ENCODE measurements at regions not wholly inside any gene's neighbourhood (a gene's known extent, or its start where the extent isn't known, plus 50 kb on each side); places are given as distances from the start of the nearest gene placed in this dataset.
A peak's percentile ranks its signal among the peaks of the same experiment; 100 is the strongest.

- no peak for DNase-seq (ENCODE audit: low read depth, low spot score)
- Histone ChIP-seq H3K4me3 (ENCODE audit: low read depth, low read length) (no peak overlapping the region), H3K27ac (ENCODE audit: low read depth, low read length) (peak overlapping the region; percentile 13), H3K27me3 (ENCODE audit: control insufficient read depth, insufficient read depth, low read length) (no peaks in the 10 kb centered on the region), H3K9me3 (ENCODE audit: control insufficient read depth, insufficient read depth, low read length) (no peaks in the 10 kb centered on the region)
- CTCF ChIA-PET, result interaction anchor here (0.5 kb wide), 1 partner anchor 9 kb away, joined by 3 read pairs; no protein-coding TSS in a partner anchor
- TF ChIP-seq, protein P1, sequence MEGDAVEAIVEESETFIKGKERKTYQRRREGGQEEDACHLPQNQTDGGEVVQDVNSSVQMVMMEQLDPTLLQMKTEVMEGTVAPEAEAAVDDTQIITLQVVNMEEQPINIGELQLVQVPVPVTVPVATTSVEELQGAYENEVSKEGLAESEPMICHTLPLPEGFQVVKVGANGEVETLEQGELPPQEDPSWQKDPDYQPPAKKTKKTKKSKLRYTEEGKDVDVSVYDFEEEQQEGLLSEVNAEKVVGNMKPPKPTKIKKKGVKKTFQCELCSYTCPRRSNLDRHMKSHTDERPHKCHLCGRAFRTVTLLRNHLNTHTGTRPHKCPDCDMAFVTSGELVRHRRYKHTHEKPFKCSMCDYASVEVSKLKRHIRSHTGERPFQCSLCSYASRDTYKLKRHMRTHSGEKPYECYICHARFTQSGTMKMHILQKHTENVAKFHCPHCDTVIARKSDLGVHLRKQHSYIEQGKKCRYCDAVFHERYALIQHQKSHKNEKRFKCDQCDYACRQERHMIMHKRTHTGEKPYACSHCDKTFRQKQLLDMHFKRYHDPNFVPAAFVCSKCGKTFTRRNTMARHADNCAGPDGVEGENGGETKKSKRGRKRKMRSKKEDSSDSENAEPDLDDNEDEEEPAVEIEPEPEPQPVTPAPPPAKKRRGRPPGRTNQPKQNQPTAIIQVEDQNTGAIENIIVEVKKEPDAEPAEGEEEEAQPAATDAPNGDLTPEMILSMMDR (IDR thresholded peaks at IDR 0.05; ENCODE audit: low read depth, low read length), result no peak
- POLR2A ChIA-PET, result interaction anchor here (0.5 kb wide), 1 partner anchor 30 kb away, joined by 4 read pairs; no protein-coding TSS in a partner anchor
Observed at GRCh38 chr3:23735535-23736326, 70.0 kb upstream of the UBE2E1 start.

- POLR2A ChIA-PET, result no interaction called here
- Histone ChIP-seq H3K27me3 (ENCODE audit: control insufficient read depth, insufficient read depth, low read length) (peaks cover 3% of the 10 kb centered on the region), H3K4me3 (ENCODE audit: low read depth, low read length) (no peak overlapping the region), H3K27ac (ENCODE audit: low read depth, low read length) (no peak overlapping the region), H3K9me3 (ENCODE audit: control insufficient read depth, insufficient read depth, low read length) (no peaks in the 10 kb centered on the region)
- CTCF ChIA-PET, result no interaction called here
- DNase-seq (ENCODE audit: low read depth, low spot score), result no peak
- TF ChIP-seq, protein P1 (IDR thresholded peaks at IDR 0.05; ENCODE audit: low read depth, low read length), result no peak
Observed at GRCh38 chr3:23738944-23739343, 66.8 kb upstream of the UBE2E1 start.

DNA sequence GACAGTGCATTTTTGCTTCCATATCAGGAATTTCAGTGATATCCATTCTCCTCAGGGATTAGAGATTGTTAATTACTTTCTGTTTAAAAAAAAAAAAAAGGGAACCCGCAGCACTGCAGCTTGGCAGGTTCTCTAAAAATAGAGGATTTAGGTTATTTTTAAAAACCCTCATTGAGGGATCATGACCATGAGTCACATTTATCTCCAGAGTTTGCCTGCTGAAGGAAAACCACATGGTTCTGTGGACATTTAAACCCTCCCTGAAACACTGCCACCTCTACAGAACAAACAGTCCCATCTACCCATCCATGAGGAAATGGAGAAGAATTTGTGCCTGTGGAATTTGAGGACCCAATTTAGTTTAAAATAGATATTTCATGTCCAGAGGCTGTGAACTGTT lies 66.2 kb upstream of the UBE2E1 start:
- no peak for DNase-seq (ENCODE audit: low read depth, low spot score)
- CTCF ChIA-PET, result interaction anchor here (0.6 to 0.8 kb wide), 2 partner anchors 22 to 211 kb away, joined by 3 to 4 read pairs; no protein-coding TSS in a partner anchor
- Histone ChIP-seq H3K9me3 (ENCODE audit: control insufficient read depth, insufficient read depth, low read length) (no peaks in the 10 kb centered on the region), H3K27ac (ENCODE audit: low read depth, low read length) (no peak overlapping the region), H3K27me3 (ENCODE audit: control insufficient read depth, insufficient read depth, low read length) (peaks cover 4% of the 10 kb centered on the region), H3K4me3 (ENCODE audit: low read depth, low read length) (no peak overlapping the region)
- TF ChIP-seq, protein P1 (IDR thresholded peaks at IDR 0.05; ENCODE audit: low read depth, low read length), result no peak
- POLR2A ChIA-PET, result interaction anchor here (0.5 to 0.7 kb wide), 2 partner anchors 32 to 39 kb away, joined by 4 to 5 read pairs; no protein-coding TSS in a partner anchor

DNA sequence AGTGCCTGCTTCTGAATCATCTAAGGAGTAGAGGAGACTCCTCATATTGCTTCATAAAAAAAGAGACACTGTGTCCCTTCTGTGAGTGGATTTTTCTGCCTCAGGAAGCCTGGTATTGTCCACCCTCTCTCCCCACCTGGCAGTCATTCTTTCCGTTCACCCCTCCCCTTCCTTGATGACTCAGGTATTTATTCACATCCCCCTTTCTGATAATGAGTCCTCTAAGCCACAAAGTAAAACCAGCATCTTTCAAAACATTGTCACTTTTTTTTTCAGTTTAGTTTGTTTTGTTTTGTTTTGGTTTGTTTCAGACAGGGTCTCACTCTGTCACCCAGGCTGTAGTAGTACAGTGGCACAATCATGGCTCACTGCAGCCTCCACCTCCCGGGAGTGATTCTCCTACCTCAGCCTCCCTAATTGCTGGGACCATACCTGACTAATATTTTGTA lies 65.2 kb upstream of the UBE2E1 start:
- H3K4me3 ChIP-seq (ENCODE audit: low read depth, low read length), result no peak overlapping the region
- DNase-seq (ENCODE audit: low read depth, low spot score), result no peak
- ChIA-PET POLR2A (no interaction called here), CTCF (interaction anchor here (0.8 kb wide), 1 partner anchor 21 kb away, joined by 3 read pairs; no protein-coding TSS in a partner anchor)
- H3K27me3 ChIP-seq (ENCODE audit: control insufficient read depth, insufficient read depth, low read length), result peaks cover 4% of the 10 kb centered on the region
- TF ChIP-seq, protein P1 (IDR thresholded peaks at IDR 0.05; ENCODE audit: low read depth, low read length), result no peak
- H3K9me3 ChIP-seq (ENCODE audit: control insufficient read depth, insufficient read depth, low read length), result no peaks in the 10 kb centered on the region
- no peak overlapping the region for H3K27ac ChIP-seq (ENCODE audit: low read depth, low read length)

- H3K9me3 ChIP-seq (ENCODE audit: control insufficient read depth, insufficient read depth, low read length), result no peaks in the 10 kb centered on the region
- ChIA-PET POLR2A (no interaction called here), CTCF (no interaction called here)
- TF ChIP-seq, protein P1 (IDR thresholded peaks at IDR 0.05; ENCODE audit: low read depth, low read length), result no peak
- H3K27ac ChIP-seq (ENCODE audit: low read depth, low read length), result no peak overlapping the region
- peaks cover 4% of the 10 kb centered on the region for H3K27me3 ChIP-seq (ENCODE audit: control insufficient read depth, insufficient read depth, low read length)
- H3K4me3 ChIP-seq (ENCODE audit: low read depth, low read length), result no peak overlapping the region
- DNase-seq (ENCODE audit: low read depth, low spot score), result no peak
Observed at GRCh38 chr3:23741036-23741706, 64.6 kb upstream of the UBE2E1 start.

Measured in AG04450 (cell line).